WTC11 (cell line): ENCODE measurements at regions not wholly inside any gene's neighbourhood (a gene's known extent, or its start where the extent isn't known, plus 50 kb on each side); places are given as distances from the start of the nearest gene placed in this dataset.

Experiments
- ATAC-seq: fragments of 200-7000 bp; cut with Tn5 transposase; 2 replicates; pipeline ENCODE4 v1.10.0; 2021; ENCODE audit warnings: mild to moderate bottlenecking, moderate library complexity
- CTCF ChIA-PET: fragments of 300-600 bp; sonication (Branson Sonifier 250); formaldehyde crosslinking; loops from one replicate; lab custom pipeline; 2021; ENCODE audit warnings: antibody characterized with exemption; lab: Charles Lee
- POLR2A ChIA-PET: fragments of 350-600 bp; sonication (Branson Sonifier 250); formaldehyde crosslinking; loops from one replicate; lab custom pipeline; 2021; ENCODE audit warnings: antibody characterized with exemption; lab: Charles Lee
- DNase-seq: peaks from one replicate; pipeline ENCODE4 v3.0.0; 2021; ENCODE audit warnings: low spot score
- H3K27ac Mint-ChIP-seq: 2 replicates; pipeline ENCODE4 v1.8.0; 2021; ENCODE audit warnings: mixed read lengths
- H3K27me3 Mint-ChIP-seq: 2 replicates; pipeline ENCODE4 v1.8.0; 2021; ENCODE audit warnings: low read depth, mild to moderate bottlenecking, moderate library complexity, mixed read lengths
- H3K36me3 Mint-ChIP-seq: 2 replicates; pipeline ENCODE4 v1.8.0; 2021; ENCODE audit warnings: mixed read lengths
- H3K4me1 Mint-ChIP-seq: 2 replicates; pipeline ENCODE4 v1.8.0; 2022; ENCODE audit warnings: mixed read lengths
- H3K4me3 Mint-ChIP-seq: 2 replicates; pipeline ENCODE4 v1.8.0; 2021; ENCODE audit warnings: mild to moderate bottlenecking, moderate library complexity, mixed read lengths
- H3K9me3 Mint-ChIP-seq: 2 replicates; pipeline ENCODE4 v1.8.0; 2021; ENCODE audit warnings: mixed read lengths
- ERG ChIP-seq: fragments of 250-450 bp; sonication (Bioruptor Pico); IDR thresholded peaks from 2 replicates; pipeline ENCODE4 v1.8.0; 2021; ENCODE audit warnings: mild to moderate bottlenecking
- ESRRA ChIP-seq: sonication (generic); formaldehyde crosslinking; IDR thresholded peaks from 2 replicates; pipeline ENCODE4 v1.8.1; 2022; ENCODE audit warnings: mild to moderate bottlenecking, missing genetic modification reagents, borderline replicate concordance
- FOXK1 ChIP-seq: sonication (generic); formaldehyde crosslinking; IDR thresholded peaks from 2 replicates; pipeline ENCODE4 v1.8.0; 2022; ENCODE audit warnings: mild to moderate bottlenecking, moderate library complexity, missing genetic modification reagents
- GTF2I ChIP-seq: fragments of 250-450 bp; sonication (Bioruptor Pico); conservative IDR thresholded peaks from 2 replicates; pipeline ENCODE4 v1.4.0; 2021; ENCODE audit warnings: mild to moderate bottlenecking
- IRF1 ChIP-seq: sonication (generic); formaldehyde crosslinking; IDR thresholded peaks from 2 replicates; pipeline ENCODE4 v1.8.0; 2023; ENCODE audit warnings: missing genetic modification reagents
- MXD4 ChIP-seq: fragments of 250-450 bp; sonication (Bioruptor Pico); IDR thresholded peaks from 2 replicates; pipeline ENCODE4 v1.8.0; 2021; ENCODE audit warnings: mild to moderate bottlenecking, moderate library complexity, borderline replicate concordance
- NFE2L1 ChIP-seq: sonication (generic); formaldehyde crosslinking; IDR thresholded peaks from 2 replicates; pipeline ENCODE4 v1.8.1; 2023; ENCODE audit warnings: missing genetic modification reagents
- NR1H2 ChIP-seq: sonication (generic); formaldehyde crosslinking; IDR thresholded peaks from 2 replicates; pipeline ENCODE4 v1.9.0; 2021; ENCODE audit warnings: mild to moderate bottlenecking, moderate library complexity, missing genetic modification reagents
- NR2C2 ChIP-seq: sonication (generic); formaldehyde crosslinking; IDR thresholded peaks from 2 replicates; pipeline ENCODE4 v1.8.0; 2022; ENCODE audit warnings: mild to moderate bottlenecking, missing genetic modification reagents
- PRRX2 ChIP-seq: fragments of 250-450 bp; sonication (Bioruptor Pico); IDR thresholded peaks from 2 replicates; pipeline ENCODE4 v1.8.0; 2021; ENCODE audit warnings: mild to moderate bottlenecking
- RELA ChIP-seq: sonication (generic); formaldehyde crosslinking; IDR thresholded peaks from 2 replicates; pipeline ENCODE4 v1.8.1; 2022; ENCODE audit warnings: missing genetic modification reagents, mild to moderate bottlenecking, borderline replicate concordance
- SOX15 ChIP-seq: fragments of 250-450 bp; sonication (Bioruptor Pico); IDR thresholded peaks from 2 replicates; pipeline ENCODE4 v1.9.0; 2021; ENCODE audit warnings: mild to moderate bottlenecking
- SP1 ChIP-seq: sonication (generic); formaldehyde crosslinking; conservative IDR thresholded peaks from 2 replicates; pipeline ENCODE4 v1.8.1; 2022; ENCODE audit warnings: missing genetic modification reagents
- ZBTB43 ChIP-seq: sonication (generic); formaldehyde crosslinking; IDR thresholded peaks from 2 replicates; pipeline ENCODE4 v1.8.1; 2023; ENCODE audit warnings: mild to moderate bottlenecking, missing genetic modification reagents
- ZMAT4 ChIP-seq: fragments of 250-450 bp; sonication (Bioruptor Pico); IDR thresholded peaks from 2 replicates; pipeline ENCODE4 v1.9.0; 2021; ENCODE audit warnings: mild to moderate bottlenecking
- ZNF121 ChIP-seq: sonication (generic); formaldehyde crosslinking; IDR thresholded peaks from 2 replicates; pipeline ENCODE4 v1.8.0; 2023; ENCODE audit warnings: missing genetic modification reagents
- ZNF138 ChIP-seq: sonication (generic); formaldehyde crosslinking; conservative IDR thresholded peaks from 2 replicates; pipeline ENCODE4 v1.8.1; 2022; ENCODE audit warnings: mild to moderate bottlenecking, moderate library complexity, missing genetic modification reagents
- ZNF219 ChIP-seq: sonication (generic); formaldehyde crosslinking; IDR thresholded peaks from 2 replicates; pipeline ENCODE4 v1.8.0; 2023; ENCODE audit warnings: missing genetic modification reagents, mild to moderate bottlenecking, borderline replicate concordance
- ZNF317 ChIP-seq: sonication (generic); formaldehyde crosslinking; IDR thresholded peaks from 2 replicates; pipeline ENCODE4 v1.8.1; 2023; ENCODE audit warnings: low read depth, mild to moderate bottlenecking, moderate library complexity, missing genetic modification reagents, borderline replicate concordance
- ZNF423 ChIP-seq: fragments of 250-450 bp; sonication (Bioruptor Pico); IDR thresholded peaks from 2 replicates; pipeline ENCODE4 v2.1.2; 2022; ENCODE audit warnings: mild to moderate bottlenecking, moderate library complexity
- ZNF671 ChIP-seq: fragments of 250-450 bp; sonication (Bioruptor Pico); IDR thresholded peaks from 2 replicates; pipeline ENCODE4 v1.8.0; 2021; ENCODE audit warnings: mild to moderate bottlenecking
- TF ChIP-seq, protein P1 (sequence below): sonication (generic); formaldehyde crosslinking; IDR thresholded peaks from 2 replicates; pipeline ENCODE4 v1.8.1; 2022; ENCODE audit warnings: mild to moderate bottlenecking, moderate library complexity, missing genetic modification reagents
- TF ChIP-seq, protein P2 (sequence below): fragments of 250-450 bp; sonication (Bioruptor Pico); IDR thresholded peaks from 2 replicates; pipeline ENCODE4 v1.9.0; 2021; ENCODE audit warnings: mild to moderate bottlenecking

DNA sequence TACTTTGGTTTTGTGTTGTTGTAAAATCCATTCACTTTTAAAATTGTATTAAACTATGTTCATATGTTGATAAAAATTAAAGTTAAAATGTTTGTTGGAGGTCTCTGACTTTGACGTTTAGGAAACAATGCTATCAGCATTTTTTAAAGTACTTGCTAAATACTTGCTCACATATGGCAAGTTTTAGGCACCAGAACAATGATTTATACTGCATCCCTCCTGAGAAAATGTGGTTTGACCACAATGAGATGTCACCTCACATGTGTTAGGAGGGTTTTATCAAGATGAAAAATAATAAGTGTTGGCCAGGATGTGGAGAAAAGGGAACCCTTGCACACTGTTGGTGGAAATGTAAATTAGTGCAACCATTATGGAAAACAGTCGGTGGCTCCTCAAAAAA is 180.8 kb downstream of the HSD17B3 start:
- H3K27me3 Mint-ChIP-seq = peaks cover 2% of the 10 kb centered on the region; the same call in 1 of the 2 replicates
- no peak overlapping the region for H3K27ac Mint-ChIP-seq
- H3K4me1 Mint-ChIP-seq = peaks cover 14% of the 10 kb centered on the region
- H3K4me3 Mint-ChIP-seq = no peak overlapping the region
- CTCF ChIA-PET = no interaction called here
- no peak for DNase-seq
- no peak for TF ChIP-seq ZMAT4
- TF ChIP-seq RELA (CRISPR knock-in tag) = no peak
- TF ChIP-seq ZNF219 (CRISPR knock-in tag) = no peak
- TF ChIP-seq, all 79 proteins: peak for 0
- ATAC-seq = no peak
- Mint-ChIP-seq H3K36me3 (peaks cover 21% of the 10 kb centered on the region), H3K9me3 (peaks cover 33% of the 10 kb centered on the region)
- POLR2A ChIA-PET = no interaction called here

GRCh38 chr9:96117398-96118080 is 184.4 kb downstream of the HSD17B3 start:
- Mint-ChIP-seq H3K9me3 (peaks cover 38% of the 10 kb centered on the region), H3K27ac (no peak overlapping the region), H3K4me1 (peaks cover 10% of the 10 kb centered on the region), H3K4me3 (no peak overlapping the region), H3K27me3 (peaks cover 2% of the 10 kb centered on the region; the same call in 1 of the 2 replicates), H3K36me3 (peaks cover 23% of the 10 kb centered on the region)
- no peak for TF ChIP-seq PRRX2 (CRISPR knock-in tag)
- no peak for TF ChIP-seq SP1 (CRISPR knock-in tag)
- TF ChIP-seq ZBTB43 (CRISPR knock-in tag) = no peak
- TF ChIP-seq FOXK1 (CRISPR knock-in tag) = no peak
- TF ChIP-seq IRF1 (CRISPR knock-in tag) = no peak
- TF ChIP-seq, protein P1, sequence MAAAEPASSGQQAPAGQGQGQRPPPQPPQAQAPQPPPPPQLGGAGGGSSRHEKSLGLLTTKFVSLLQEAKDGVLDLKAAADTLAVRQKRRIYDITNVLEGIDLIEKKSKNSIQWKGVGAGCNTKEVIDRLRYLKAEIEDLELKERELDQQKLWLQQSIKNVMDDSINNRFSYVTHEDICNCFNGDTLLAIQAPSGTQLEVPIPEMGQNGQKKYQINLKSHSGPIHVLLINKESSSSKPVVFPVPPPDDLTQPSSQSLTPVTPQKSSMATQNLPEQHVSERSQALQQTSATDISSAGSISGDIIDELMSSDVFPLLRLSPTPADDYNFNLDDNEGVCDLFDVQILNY (CRISPR knock-in tag) = no peak
- TF ChIP-seq ESRRA (CRISPR knock-in tag) = no peak
- no peak for TF ChIP-seq GTF2I
- no peak for TF ChIP-seq ZNF671 (CRISPR knock-in tag)
- TF ChIP-seq MXD4 = no peak
- no peak for TF ChIP-seq ERG
- no peak for TF ChIP-seq ZNF317 (CRISPR knock-in tag)
- no peak for TF ChIP-seq NFE2L1 (CRISPR knock-in tag)
- TF ChIP-seq, protein P2, sequence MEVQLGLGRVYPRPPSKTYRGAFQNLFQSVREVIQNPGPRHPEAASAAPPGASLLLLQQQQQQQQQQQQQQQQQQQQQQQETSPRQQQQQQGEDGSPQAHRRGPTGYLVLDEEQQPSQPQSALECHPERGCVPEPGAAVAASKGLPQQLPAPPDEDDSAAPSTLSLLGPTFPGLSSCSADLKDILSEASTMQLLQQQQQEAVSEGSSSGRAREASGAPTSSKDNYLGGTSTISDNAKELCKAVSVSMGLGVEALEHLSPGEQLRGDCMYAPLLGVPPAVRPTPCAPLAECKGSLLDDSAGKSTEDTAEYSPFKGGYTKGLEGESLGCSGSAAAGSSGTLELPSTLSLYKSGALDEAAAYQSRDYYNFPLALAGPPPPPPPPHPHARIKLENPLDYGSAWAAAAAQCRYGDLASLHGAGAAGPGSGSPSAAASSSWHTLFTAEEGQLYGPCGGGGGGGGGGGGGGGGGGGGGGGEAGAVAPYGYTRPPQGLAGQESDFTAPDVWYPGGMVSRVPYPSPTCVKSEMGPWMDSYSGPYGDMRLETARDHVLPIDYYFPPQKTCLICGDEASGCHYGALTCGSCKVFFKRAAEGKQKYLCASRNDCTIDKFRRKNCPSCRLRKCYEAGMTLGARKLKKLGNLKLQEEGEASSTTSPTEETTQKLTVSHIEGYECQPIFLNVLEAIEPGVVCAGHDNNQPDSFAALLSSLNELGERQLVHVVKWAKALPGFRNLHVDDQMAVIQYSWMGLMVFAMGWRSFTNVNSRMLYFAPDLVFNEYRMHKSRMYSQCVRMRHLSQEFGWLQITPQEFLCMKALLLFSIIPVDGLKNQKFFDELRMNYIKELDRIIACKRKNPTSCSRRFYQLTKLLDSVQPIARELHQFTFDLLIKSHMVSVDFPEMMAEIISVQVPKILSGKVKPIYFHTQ (CRISPR knock-in tag) = no peak
- no peak for TF ChIP-seq NR1H2
- TF ChIP-seq ZNF138 = no peak
- TF ChIP-seq ZNF121 (CRISPR knock-in tag) = no peak
- no peak for TF ChIP-seq NR2C2
- no peak for TF ChIP-seq SOX15 (CRISPR knock-in tag)
- TF ChIP-seq ZNF423 (CRISPR knock-in tag) = no peak
- no peak for DNase-seq
- ATAC-seq = no peak
- POLR2A ChIA-PET = no interaction called here
- CTCF ChIA-PET = no interaction called here
